ENCODE measurements at regions not wholly inside any gene's neighbourhood (a gene's known extent, or its start where the extent isn't known, plus 50 kb on each side); places are given as distances from the start of the nearest gene placed in this dataset.

DNA sequence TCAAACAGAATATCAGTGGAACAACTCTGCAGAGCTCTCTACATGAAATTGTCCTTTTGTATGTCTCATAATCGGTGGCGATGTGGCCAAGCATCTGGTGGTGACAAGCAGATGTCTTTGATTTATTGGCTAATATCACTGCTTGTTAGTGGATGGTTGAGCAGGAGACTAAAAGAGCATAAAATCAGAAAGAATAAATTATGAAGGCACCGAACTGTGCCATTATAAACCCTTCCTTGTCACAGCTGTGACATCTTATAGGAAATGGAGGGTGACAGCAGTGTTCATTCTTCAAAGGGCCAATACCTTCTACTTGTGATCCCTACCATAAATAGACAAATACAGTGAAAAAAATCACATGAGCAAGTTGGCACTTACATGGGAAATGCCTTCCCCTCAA lies 1404.3 kb downstream of the MAT2B start:
- no peaks in the 10 kb centered on the region for H4K20me1 ChIP-seq (ENCODE audit: insufficient read depth, low read length)
- no peaks in the 10 kb centered on the region for H3K9me3 ChIP-seq (ENCODE audit: low read length)
- no peak overlapping the region for H3K4me2 ChIP-seq (ENCODE audit: low read length)
- no peaks in the 10 kb centered on the region for H3K4me1 ChIP-seq (ENCODE audit: insufficient read depth, low read length, severe bottlenecking)
- no peaks in the 10 kb centered on the region for H3K36me3 ChIP-seq (ENCODE audit: insufficient read depth, low read length)
- no peak overlapping the region for H3K9ac ChIP-seq (ENCODE audit: low read length)
- H3K4me3 ChIP-seq (ENCODE audit: low read depth, low read length, poor library complexity, severe bottlenecking), result no peak overlapping the region
- no peaks in the 10 kb centered on the region for H3K9me2 ChIP-seq (ENCODE audit: low read depth, low read length)
- no peak overlapping the region for H2AFZ ChIP-seq (ENCODE audit: low read length)
- no peaks in the 10 kb centered on the region for H3K79me2 ChIP-seq (ENCODE audit: insufficient read depth, low read length)
- H3K27me3 ChIP-seq (ENCODE audit: insufficient read depth, low read length), result no peaks in the 10 kb centered on the region
- no peaks in the 10 kb centered on the region for H3F3A ChIP-seq (ENCODE audit: insufficient read depth, low read length)
- H3K27ac ChIP-seq (ENCODE audit: low read depth, low read length, poor library complexity, severe bottlenecking), result no peak overlapping the region
- TF ChIP-seq, protein P1, sequence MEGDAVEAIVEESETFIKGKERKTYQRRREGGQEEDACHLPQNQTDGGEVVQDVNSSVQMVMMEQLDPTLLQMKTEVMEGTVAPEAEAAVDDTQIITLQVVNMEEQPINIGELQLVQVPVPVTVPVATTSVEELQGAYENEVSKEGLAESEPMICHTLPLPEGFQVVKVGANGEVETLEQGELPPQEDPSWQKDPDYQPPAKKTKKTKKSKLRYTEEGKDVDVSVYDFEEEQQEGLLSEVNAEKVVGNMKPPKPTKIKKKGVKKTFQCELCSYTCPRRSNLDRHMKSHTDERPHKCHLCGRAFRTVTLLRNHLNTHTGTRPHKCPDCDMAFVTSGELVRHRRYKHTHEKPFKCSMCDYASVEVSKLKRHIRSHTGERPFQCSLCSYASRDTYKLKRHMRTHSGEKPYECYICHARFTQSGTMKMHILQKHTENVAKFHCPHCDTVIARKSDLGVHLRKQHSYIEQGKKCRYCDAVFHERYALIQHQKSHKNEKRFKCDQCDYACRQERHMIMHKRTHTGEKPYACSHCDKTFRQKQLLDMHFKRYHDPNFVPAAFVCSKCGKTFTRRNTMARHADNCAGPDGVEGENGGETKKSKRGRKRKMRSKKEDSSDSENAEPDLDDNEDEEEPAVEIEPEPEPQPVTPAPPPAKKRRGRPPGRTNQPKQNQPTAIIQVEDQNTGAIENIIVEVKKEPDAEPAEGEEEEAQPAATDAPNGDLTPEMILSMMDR (IDR thresholded peaks at IDR 0.05; ENCODE audit: low read length), result no peak
- no peak for TF ChIP-seq EZH2 (IDR thresholded peaks at IDR 0.05; ENCODE audit: borderline replicate concordance, low read length)

DNA sequence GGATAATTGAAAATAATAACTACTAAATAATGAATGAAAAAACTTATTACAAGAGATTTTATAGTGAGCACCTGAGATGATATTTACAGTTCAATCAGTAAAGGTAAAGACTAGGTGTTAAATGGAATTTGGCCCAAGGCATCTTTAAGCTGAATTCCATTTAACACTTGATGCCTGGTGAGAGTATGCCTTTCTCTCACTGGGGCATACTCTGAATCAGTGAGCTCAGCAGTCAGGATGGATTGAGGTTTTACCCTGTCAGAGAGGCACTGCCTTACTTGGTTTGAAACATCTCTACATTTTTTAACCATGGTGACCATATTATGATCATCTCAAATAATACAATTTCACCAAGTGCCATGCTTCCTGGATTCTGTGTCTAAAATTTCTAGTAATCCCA lies 1416.3 kb downstream of the MAT2B start:
- H3K79me2 ChIP-seq (ENCODE audit: insufficient read depth, low read length), result no peaks in the 10 kb centered on the region
- H3K9me3 ChIP-seq (ENCODE audit: low read length), result no peaks in the 10 kb centered on the region
- no peaks in the 10 kb centered on the region for H3K27me3 ChIP-seq (ENCODE audit: insufficient read depth, low read length)
- H3K4me3 ChIP-seq (ENCODE audit: low read depth, low read length, poor library complexity, severe bottlenecking), result no peak overlapping the region
- no peaks in the 10 kb centered on the region for H3K9me2 ChIP-seq (ENCODE audit: low read depth, low read length)
- no peak overlapping the region for H3K9ac ChIP-seq (ENCODE audit: low read length)
- H3K4me1 ChIP-seq (ENCODE audit: insufficient read depth, low read length, severe bottlenecking), result no peaks in the 10 kb centered on the region
- no peaks in the 10 kb centered on the region for H3K36me3 ChIP-seq (ENCODE audit: insufficient read depth, low read length)
- H3F3A ChIP-seq (ENCODE audit: insufficient read depth, low read length), result no peaks in the 10 kb centered on the region
- H3K4me2 ChIP-seq (ENCODE audit: low read length), result no peak overlapping the region
- no peak overlapping the region for H2AFZ ChIP-seq (ENCODE audit: low read length)
- H3K27ac ChIP-seq (ENCODE audit: low read depth, low read length, poor library complexity, severe bottlenecking), result no peak overlapping the region
- TF ChIP-seq, protein P1 (IDR thresholded peaks at IDR 0.05; ENCODE audit: low read length), result no peak
- no peaks in the 10 kb centered on the region for H4K20me1 ChIP-seq (ENCODE audit: insufficient read depth, low read length)

DNA sequence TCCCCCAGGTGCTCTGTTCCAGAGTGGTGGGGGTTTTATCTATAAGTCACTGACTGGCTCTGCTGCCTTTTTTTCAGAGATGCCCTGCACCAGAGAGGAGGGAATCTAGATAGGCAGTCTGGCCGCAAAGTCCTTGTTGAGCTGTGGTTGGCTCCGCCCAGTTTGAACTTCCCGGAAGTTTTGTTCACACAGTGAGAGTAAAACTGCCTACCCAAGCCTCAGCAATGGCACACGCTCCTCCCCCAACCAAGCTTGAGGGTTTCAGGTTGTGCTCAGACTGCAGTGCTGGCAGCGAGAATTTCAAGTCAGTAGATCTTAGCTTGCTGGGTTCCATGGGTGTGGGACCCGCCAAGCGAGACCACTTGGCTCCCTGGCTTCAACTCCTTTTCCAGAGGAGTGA lies 1428.6 kb downstream of the MAT2B start:
- H3K27me3 ChIP-seq (ENCODE audit: insufficient read depth, low read length), result no peaks in the 10 kb centered on the region
- no peaks in the 10 kb centered on the region for H3K9me3 ChIP-seq (ENCODE audit: low read length)
- H2AFZ ChIP-seq (ENCODE audit: low read length), result no peak overlapping the region
- no peak for TF ChIP-seq EZH2 (IDR thresholded peaks at IDR 0.05; ENCODE audit: borderline replicate concordance, low read length)
- TF ChIP-seq, protein P1 (IDR thresholded peaks at IDR 0.05; ENCODE audit: low read length), result no peak
- no peaks in the 10 kb centered on the region for H3K9me2 ChIP-seq (ENCODE audit: low read depth, low read length)
- H3K4me1 ChIP-seq (ENCODE audit: insufficient read depth, low read length, severe bottlenecking), result peaks cover 8% of the 10 kb centered on the region
- peak overlapping the region; percentile 21 for H3K4me3 ChIP-seq (ENCODE audit: low read depth, low read length, poor library complexity, severe bottlenecking)
- H3K36me3 ChIP-seq (ENCODE audit: insufficient read depth, low read length), result no peaks in the 10 kb centered on the region
- no peaks in the 10 kb centered on the region for H3F3A ChIP-seq (ENCODE audit: insufficient read depth, low read length)
- no peak overlapping the region for H3K9ac ChIP-seq (ENCODE audit: low read length)
- H3K4me2 ChIP-seq (ENCODE audit: low read length), result 0 out of 2 replicates have a peak overlapping the region, but pooled peaks have one; percentile 32
- H3K79me2 ChIP-seq (ENCODE audit: insufficient read depth, low read length), result no peaks in the 10 kb centered on the region
- H4K20me1 ChIP-seq (ENCODE audit: insufficient read depth, low read length), result no peaks in the 10 kb centered on the region
- H3K27ac ChIP-seq (ENCODE audit: low read depth, low read length, poor library complexity, severe bottlenecking), result no peak overlapping the region
